H9 (cell line): ENCODE measurements at regions not wholly inside any gene's neighbourhood (a gene's known extent, or its start where the extent isn't known, plus 50 kb on each side); places are given as distances from the start of the nearest gene placed in this dataset.

Experiments
- DNase-seq: peaks from one replicate; pipeline ENCODE4 v3.0.0-alpha.2; 2017
- H2AFZ ChIP-seq: one replicate; pipeline ENCODE4 v1.6.1; 2013; ENCODE audit warnings: mild to moderate bottlenecking, low read length, control low read depth, moderate library complexity
- H2AK5ac ChIP-seq: 2 replicates; pipeline ENCODE4 v1.6.1; 2013; ENCODE audit warnings: low read length, control low read depth, mixed read lengths; ENCODE audit not compliant: insufficient read length
- H2BK120ac ChIP-seq: one replicate; pipeline ENCODE4 v1.6.1; 2013; ENCODE audit warnings: low read depth, mild to moderate bottlenecking, low read length, control low read depth, inconsistent platforms; ENCODE audit not compliant: poor library complexity, severe bottlenecking
- H2BK12ac ChIP-seq: 2 replicates; pipeline ENCODE4 v1.6.1; 2013; ENCODE audit warnings: low read length, control low read depth, mixed read lengths, low read depth; ENCODE audit not compliant: insufficient read length
- H2BK15ac ChIP-seq: 2 replicates; pipeline ENCODE4 v1.6.1; 2013; ENCODE audit warnings: low read depth, low read length, control low read depth
- H2BK20ac ChIP-seq: one replicate; pipeline ENCODE4 v1.6.1; 2013; ENCODE audit warnings: low read depth, mild to moderate bottlenecking, low read length, control low read depth, inconsistent platforms; ENCODE audit not compliant: poor library complexity, severe bottlenecking
- H2BK5ac ChIP-seq: 2 replicates; pipeline ENCODE4 v1.6.1; 2013; ENCODE audit warnings: low read length, control low read depth, mixed read lengths; ENCODE audit not compliant: insufficient read length
- H3K14ac ChIP-seq: 2 replicates; pipeline ENCODE4 v1.6.1; 2013; ENCODE audit warnings: low read length, control low read depth; ENCODE audit not compliant: insufficient read depth
- H3K18ac ChIP-seq: 2 replicates; pipeline ENCODE4 v1.6.1; 2013; ENCODE audit warnings: low read depth, mild to moderate bottlenecking, mixed read lengths, low read length, control low read depth; ENCODE audit not compliant: insufficient read length
- H3K23ac ChIP-seq: 2 replicates; pipeline ENCODE4 v1.6.1; 2013; ENCODE audit warnings: low read length, control low read depth, mixed read lengths, low read depth; ENCODE audit not compliant: insufficient read length
- H3K23me2 ChIP-seq: 2 replicates; pipeline ENCODE4 v1.6.1; 2013; ENCODE audit warnings: low read depth, mild to moderate bottlenecking, mixed read lengths, low read length, control low read depth; ENCODE audit not compliant: insufficient read length, poor library complexity, severe bottlenecking
- H3K27ac ChIP-seq: 2 replicates; pipeline ENCODE4 v1.5.1; 2013; ENCODE audit warnings: low read length, control low read depth, mixed read lengths, low read depth; ENCODE audit not compliant: insufficient read length
- H3K27me3 ChIP-seq: 2 replicates; pipeline ENCODE4 v1.6.1; 2013; ENCODE audit warnings: low read length, control low read depth, inconsistent platforms; ENCODE audit not compliant: insufficient read depth
- H3K4ac ChIP-seq: 2 replicates; pipeline ENCODE4 v1.6.1; 2013; ENCODE audit warnings: low read depth, mild to moderate bottlenecking, control low read depth, inconsistent platforms, low read length, moderate library complexity
- H3K4me1 ChIP-seq: 2 replicates; pipeline ENCODE4 v1.6.1; 2013; ENCODE audit warnings: low read length, control low read depth, inconsistent platforms; ENCODE audit not compliant: insufficient read depth
- H3K4me2 ChIP-seq: 2 replicates; pipeline ENCODE4 v1.6.1; 2013; ENCODE audit warnings: low read length, control low read depth, mixed read lengths; ENCODE audit not compliant: insufficient read length, insufficient read depth
- H3K56ac ChIP-seq: 2 replicates; pipeline ENCODE4 v1.6.1; 2013; ENCODE audit warnings: low read depth, mild to moderate bottlenecking, mixed read lengths, low read length, control low read depth; ENCODE audit not compliant: insufficient read length
- H3K79me1 ChIP-seq: 2 replicates; pipeline ENCODE4 v1.6.1; 2013; ENCODE audit warnings: low read depth, mild to moderate bottlenecking, moderate library complexity, low read length, control low read depth, inconsistent platforms; ENCODE audit not compliant: insufficient read depth, poor library complexity, severe bottlenecking
- H3K79me2 ChIP-seq: 2 replicates; pipeline ENCODE4 v1.6.1; 2013; ENCODE audit warnings: low read length, control low read depth, inconsistent platforms; ENCODE audit not compliant: insufficient read depth
- H3K9ac ChIP-seq: 2 replicates; pipeline ENCODE4 v1.6.1; 2013; ENCODE audit warnings: low read length, control low read depth, mixed read lengths; ENCODE audit not compliant: insufficient read length; ENCODE audit errors: extremely low read depth
- H3K9me3 ChIP-seq: one replicate; pipeline ENCODE4 v1.6.1; 2013; ENCODE audit warnings: low read depth, low read length, inconsistent platforms; ENCODE audit not compliant: control insufficient read depth
- H3T11ph ChIP-seq: one replicate; pipeline ENCODE4 v1.6.1; 2013; ENCODE audit warnings: mild to moderate bottlenecking, low read length, control low read depth, inconsistent platforms
- H4K20me1 ChIP-seq: one replicate; pipeline ENCODE4 v1.6.1; 2013; ENCODE audit not compliant: control insufficient read depth, insufficient read length, insufficient read depth
- H4K5ac ChIP-seq: 2 replicates; pipeline ENCODE4 v1.6.1; 2013; ENCODE audit warnings: low read depth, mild to moderate bottlenecking, mixed read lengths, low read length, control low read depth; ENCODE audit not compliant: insufficient read length
- H4K8ac ChIP-seq: replicated peaks from 2 replicates; pipeline ENCODE4 v1.6.1; 2013; ENCODE audit warnings: low read length, control low read depth, mixed read lengths, low read depth; ENCODE audit not compliant: insufficient read length
- H4K91ac ChIP-seq: 2 replicates; pipeline ENCODE4 v1.6.1; 2013; ENCODE audit warnings: low read depth, mild to moderate bottlenecking, moderate library complexity, mixed read lengths, low read length, control low read depth; ENCODE audit not compliant: insufficient read length
- H3K27ac Mint-ChIP-seq, 3 experiments: 2 replicates in 2 of 3; 3 replicates in 1 of 3; pipeline ENCODE4 v1.8.0; 2020 to 2021; ENCODE audit warnings: mixed read lengths in 3 of 3, mild to moderate bottlenecking in 1 of 3, moderate library complexity in 1 of 3
- H3K27me3 Mint-ChIP-seq: 2 replicates; pipeline ENCODE4 v1.8.0; 2021; ENCODE audit warnings: low read depth, mild to moderate bottlenecking, moderate library complexity, mixed read lengths
- H3K36me3 Mint-ChIP-seq, 3 experiments: 2 replicates in 2 of 3; 3 replicates in 1 of 3; pipeline ENCODE4 v1.8.0; 2020 to 2021; ENCODE audit warnings: low read depth in 3 of 3, mixed read lengths in 3 of 3; ENCODE audit not compliant: insufficient read depth in 1 of 3
- H3K4me1 Mint-ChIP-seq, 2 experiments: 2 replicates each; pipeline ENCODE4 v1.8.0; 2020; ENCODE audit warnings: mixed read lengths in 2 of 2
- H3K4me3 Mint-ChIP-seq, 2 experiments: 2 replicates in 1 of 2; 3 replicates in 1 of 2; pipeline ENCODE4 v1.8.0; 2020 to 2021; ENCODE audit warnings: mild to moderate bottlenecking in 2 of 2, mixed read lengths in 2 of 2, moderate library complexity in 1 of 2
- H3K9me3 Mint-ChIP-seq, 2 experiments: 2 replicates in 1 of 2; 3 replicates in 1 of 2; pipeline ENCODE4 v1.8.0; 2020; ENCODE audit warnings: mild to moderate bottlenecking in 2 of 2, mixed read lengths in 2 of 2, moderate library complexity in 1 of 2
- CTCF ChIP-seq: fragments of 200-600 bp; sonication (generic); conservative IDR thresholded peaks from 3 replicates; pipeline ENCODE4 v1.8.0; 2021; ENCODE audit warnings: antibody characterized with exemption, mild to moderate bottlenecking
- WGBS: extraction: QIAGEN DNeasy Blood & Tissue Kit; methylation state at CpG from one replicate; pipeline ENCODE4 v1.1.7; 2013; ENCODE audit warnings: missing lambda C conversion rate, low lambda C conversion rate, mixed read lengths; ENCODE audit not compliant: insufficient read length; ENCODE audit errors: extremely low coverage; 5-methylcytosine and 5-hydroxymethylcytosine counted together

GRCh38 chr13:48783695-48784230, 130.0 kb downstream of the CYSLTR2 start:
- Mint-ChIP-seq H3K4me1 (peaks cover 0 to 2% of the 10 kb centered on the region in 2 experiments; a peak in 1 of 4 replicates), H3K9me3 (peaks cover 25% of the 10 kb centered on the region in 2 experiments), H3K27me3 (no peaks in the 10 kb centered on the region), H3K27ac (no peak overlapping the region), H3K36me3 (peaks cover 0 to 11% (median 2%) of the 10 kb centered on the region in 3 experiments; a peak in 2 of 7 replicates), H3K4me3 (no peak overlapping the region)
- Histone ChIP-seq H2AK5ac (no peak overlapping the region), H2BK5ac (no peak overlapping the region), H4K91ac (no peak overlapping the region), H4K20me1 (no peaks in the 10 kb centered on the region), H4K5ac (no peak overlapping the region), H3K23me2 (no peaks in the 10 kb centered on the region), H3T11ph (no peak overlapping the region), H3K18ac (no peak overlapping the region), H2BK15ac (no peak overlapping the region), H3K9ac (no peak overlapping the region), H3K4me1 (no peaks in the 10 kb centered on the region), H3K27me3 (no peaks in the 10 kb centered on the region), H3K4me2 (no peak overlapping the region), H3K4ac (no peak overlapping the region), H3K56ac (no peak overlapping the region), H2BK20ac (no peak overlapping the region), H3K79me2 (no peaks in the 10 kb centered on the region), H3K14ac (no peak overlapping the region), H3K27ac (no peak overlapping the region), H3K79me1 (no peaks in the 10 kb centered on the region), H2BK12ac (no peak overlapping the region), H3K9me3 (no peaks in the 10 kb centered on the region), H3K23ac (no peak overlapping the region), H4K8ac (no peak overlapping the region), H2BK120ac (no peak overlapping the region), H2AFZ (no peak overlapping the region)
- no peak for DNase-seq
- WGBS, result no CpG with 5 or more reads among the region's 4 CpGs
- no peak for TF ChIP-seq CTCF
